WERI-Rb-1 (cell line): ENCODE measurements at regions not wholly inside any gene's neighbourhood (a gene's known extent, or its start where the extent isn't known, plus 50 kb on each side); places are given as distances from the start of the nearest gene placed in this dataset.

Source experiments
- DNase-seq: peaks from one replicate; pipeline ENCODE4 v3.0.0-alpha.2; 2020
- H3K27ac ChIP-seq: fragments of 250-450 bp; sonication (Bioruptor Pico); 2 replicates; pipeline ENCODE4 v1.5.1; 2020; ENCODE audit warnings: mild to moderate bottlenecking, moderate library complexity
- H3K27me3 ChIP-seq: fragments of 250-450 bp; sonication (Bioruptor Pico); 2 replicates; pipeline ENCODE4 v1.5.1; 2021; ENCODE audit warnings: mild to moderate bottlenecking, low read depth, moderate library complexity; ENCODE audit not compliant: insufficient read depth, severe bottlenecking
- H3K36me3 ChIP-seq: fragments of 250-450 bp; sonication (Bioruptor Pico); 2 replicates; pipeline ENCODE4 v1.5.1; 2020; ENCODE audit warnings: mild to moderate bottlenecking, moderate library complexity
- H3K4me3 ChIP-seq: 2 replicates; pipeline ENCODE4 v1.5.1; 2011; ENCODE audit warnings: low read depth, mild to moderate bottlenecking, control low read depth, low read length
- H3K9me3 ChIP-seq: fragments of 250-450 bp; sonication (Bioruptor Pico); 2 replicates; pipeline ENCODE4 v1.5.1; 2021; ENCODE audit warnings: mild to moderate bottlenecking, moderate library complexity; ENCODE audit not compliant: severe bottlenecking
- CTCF ChIP-seq: IDR thresholded peaks from 2 replicates; pipeline ENCODE4 v1.5.1; 2011; ENCODE audit warnings: low read depth, mild to moderate bottlenecking, control low read depth, inconsistent platforms, low read length

GRCh38 chr6:91173186-91173585 is 586.3 kb upstream of the MAP3K7 start:
- no peak for TF ChIP-seq CTCF
- Histone ChIP-seq H3K9me3 (no peaks in the 10 kb centered on the region), H3K36me3 (no peaks in the 10 kb centered on the region), H3K27me3 (no peaks in the 10 kb centered on the region), H3K27ac (no peak overlapping the region), H3K4me3 (no peak overlapping the region)
- DNase-seq = no peak

GRCh38 chr6:91171754-91172462 is 585.0 kb upstream of the MAP3K7 start:
- DNase-seq = no peak
- TF ChIP-seq CTCF = no peak
- H3K9me3 ChIP-seq = no peaks in the 10 kb centered on the region
- no peak overlapping the region for H3K4me3 ChIP-seq
- H3K36me3 ChIP-seq = no peaks in the 10 kb centered on the region
- H3K27me3 ChIP-seq = no peaks in the 10 kb centered on the region
- no peak overlapping the region for H3K27ac ChIP-seq

GRCh38 chr6:91167846-91168245 is 581.0 kb upstream of the MAP3K7 start:
- Histone ChIP-seq H3K4me3 (no peak overlapping the region), H3K36me3 (no peaks in the 10 kb centered on the region), H3K27ac (no peak overlapping the region), H3K9me3 (no peaks in the 10 kb centered on the region), H3K27me3 (no peaks in the 10 kb centered on the region)
- peak; percentile 39 for TF ChIP-seq CTCF
- DNase-seq = no peak

- DNase-seq = no peak
- Histone ChIP-seq H3K27ac (no peak overlapping the region), H3K36me3 (no peaks in the 10 kb centered on the region), H3K9me3 (no peaks in the 10 kb centered on the region), H3K27me3 (no peaks in the 10 kb centered on the region), H3K4me3 (no peak overlapping the region)
- no peak for TF ChIP-seq CTCF
These were observed 579.6 kb upstream of the MAP3K7 start for GRCh38 chr6:91166271-91167046.

GRCh38 chr6:91164105-91164504 is 577.2 kb upstream of the MAP3K7 start:
- no peaks in the 10 kb centered on the region for H3K27me3 ChIP-seq
- no peaks in the 10 kb centered on the region for H3K36me3 ChIP-seq
- H3K4me3 ChIP-seq = no peak overlapping the region
- no peak overlapping the region for H3K27ac ChIP-seq
- TF ChIP-seq CTCF = no peak
- H3K9me3 ChIP-seq = no peaks in the 10 kb centered on the region
- no peak for DNase-seq

GRCh38 chr6:91161246-91161645 is 574.4 kb upstream of the MAP3K7 start:
- Histone ChIP-seq H3K9me3 (no peaks in the 10 kb centered on the region), H3K27me3 (no peaks in the 10 kb centered on the region), H3K36me3 (no peaks in the 10 kb centered on the region), H3K4me3 (no peak overlapping the region), H3K27ac (no peak overlapping the region)
- TF ChIP-seq CTCF = no peak
- no peak for DNase-seq
